ENCODE measurements at regions not wholly inside any gene's neighbourhood (a gene's known extent, or its start where the extent isn't known, plus 50 kb on each side); places are given as distances from the start of the nearest gene placed in this dataset.

GRCh38 chr13:62278271-62278670 lies 862.6 kb upstream of the PCDH20 start:
- Histone ChIP-seq H4K91ac (ENCODE audit: low read depth, low read length) (no peak overlapping the region), H2BK120ac (ENCODE audit: insufficient read depth, low read length, poor library complexity) (no peak overlapping the region), H3K36me3 (ENCODE audit: control insufficient read depth in 1 of 2, insufficient read depth in 2 of 2, low read length in 2 of 2) (no peaks in the 10 kb centered on the region), H4K12ac (ENCODE audit: low read depth, low read length) (no peak overlapping the region), H2AFZ (ENCODE audit: insufficient read depth, low read length, poor library complexity) (no peak overlapping the region), H3K79me1 (ENCODE audit: low read length) (no peaks in the 10 kb centered on the region), H3K4me1 (ENCODE audit: control insufficient read depth in 1 of 2, insufficient read depth in 2 of 2, low read length in 2 of 2) (no peaks in the 10 kb centered on the region), H3K18ac (ENCODE audit: low read length) (no peak overlapping the region), H2BK12ac (ENCODE audit: low read length) (no peak overlapping the region), H3K27me3 (ENCODE audit: insufficient read depth, low read length) (no peaks in the 10 kb centered on the region), H4K8ac (ENCODE audit: low read depth, low read length) (no peak overlapping the region), H2AK5ac (ENCODE audit: low read length) (no peak overlapping the region), H3K14ac (ENCODE audit: low read length) (no peak overlapping the region), H3K9me3 (ENCODE audit: insufficient read depth, low read depth, low read length) (no peaks in the 10 kb centered on the region), H3K4ac (ENCODE audit: low read depth, low read length) (no peak overlapping the region), H3K4me3 (ENCODE audit: low read depth, low read length) (no peak overlapping the region), H3K9ac (ENCODE audit: low read length) (no peak overlapping the region), H3K79me2 (ENCODE audit: control insufficient read depth, insufficient read depth, low read length, poor library complexity) (no peaks in the 10 kb centered on the region), H3K27ac (ENCODE audit: low read depth, low read length) (no peak overlapping the region), H3K4me2 (ENCODE audit: low read length) (no peak overlapping the region), H3K23ac (ENCODE audit: low read length) (no peak overlapping the region), H2BK5ac (ENCODE audit: low read depth, low read length, poor library complexity) (no peak overlapping the region)
- DNase-seq: no peak

DNA sequence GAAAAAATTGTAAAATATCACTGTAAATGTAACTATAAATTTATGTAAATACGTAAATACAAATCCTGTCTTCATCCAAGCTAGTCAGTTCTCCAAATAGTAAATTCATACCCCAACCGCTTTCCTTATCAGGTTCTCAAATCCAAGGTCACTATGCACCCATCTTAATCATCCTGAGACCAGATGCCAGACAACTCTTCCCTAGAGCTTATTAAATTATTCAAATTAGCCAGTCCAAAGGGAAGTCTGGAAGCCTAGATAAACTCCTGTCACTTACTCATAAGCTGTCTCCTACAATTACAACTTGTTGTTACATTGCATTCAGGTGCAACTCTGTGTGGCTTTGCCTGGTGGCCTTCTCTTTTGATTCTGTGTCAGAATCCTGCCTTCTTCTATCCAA lies 836.1 kb upstream of the PCDH20 start:
- Histone ChIP-seq H2BK12ac (ENCODE audit: low read length) (no peak overlapping the region), H2BK5ac (ENCODE audit: low read depth, low read length, poor library complexity) (no peak overlapping the region), H4K8ac (ENCODE audit: low read depth, low read length) (no peak overlapping the region), H3K9ac (ENCODE audit: low read length) (no peak overlapping the region), H2AFZ (ENCODE audit: insufficient read depth, low read length, poor library complexity) (no peak overlapping the region), H3K9me3 (ENCODE audit: insufficient read depth, low read depth, low read length) (no peaks in the 10 kb centered on the region), H3K27me3 (ENCODE audit: insufficient read depth, low read length) (no peaks in the 10 kb centered on the region), H2AK5ac (ENCODE audit: low read length) (no peak overlapping the region), H4K12ac (ENCODE audit: low read depth, low read length) (no peak overlapping the region), H3K79me2 (ENCODE audit: control insufficient read depth, insufficient read depth, low read length, poor library complexity) (no peaks in the 10 kb centered on the region), H2BK120ac (ENCODE audit: insufficient read depth, low read length, poor library complexity) (no peak overlapping the region), H3K36me3 (ENCODE audit: control insufficient read depth in 1 of 2, insufficient read depth in 2 of 2, low read length in 2 of 2) (no peaks in the 10 kb centered on the region), H4K91ac (ENCODE audit: low read depth, low read length) (no peak overlapping the region), H3K14ac (ENCODE audit: low read length) (no peak overlapping the region), H3K27ac (ENCODE audit: low read depth, low read length) (no peak overlapping the region), H3K4me2 (ENCODE audit: low read length) (no peak overlapping the region), H3K4me3 (ENCODE audit: low read depth, low read length) (no peak overlapping the region), H3K18ac (ENCODE audit: low read length) (no peak overlapping the region), H3K79me1 (ENCODE audit: low read length) (no peaks in the 10 kb centered on the region), H3K4ac (ENCODE audit: low read depth, low read length) (no peak overlapping the region), H3K23ac (ENCODE audit: low read length) (no peak overlapping the region), H3K4me1 (ENCODE audit: control insufficient read depth in 1 of 2, insufficient read depth in 2 of 2, low read length in 2 of 2) (no peaks in the 10 kb centered on the region)
- DNase-seq: no peak
- no CpG with 5 or more reads among the region's 2 CpGs for WGBS (ENCODE audit: extremely low coverage, insufficient coverage, insufficient read length)

GRCh38 chr13:62250501-62251201 lies 835.0 kb upstream of the PCDH20 start:
- Histone ChIP-seq H3K4me2 (ENCODE audit: low read length) (no peak overlapping the region), H3K18ac (ENCODE audit: low read length) (no peak overlapping the region), H3K4ac (ENCODE audit: low read depth, low read length) (no peak overlapping the region), H2AFZ (ENCODE audit: insufficient read depth, low read length, poor library complexity) (no peak overlapping the region), H3K14ac (ENCODE audit: low read length) (no peak overlapping the region), H3K27ac (ENCODE audit: low read depth, low read length) (no peak overlapping the region), H3K36me3 (ENCODE audit: control insufficient read depth in 1 of 2, insufficient read depth in 2 of 2, low read length in 2 of 2) (no peaks in the 10 kb centered on the region), H4K12ac (ENCODE audit: low read depth, low read length) (no peak overlapping the region), H3K79me1 (ENCODE audit: low read length) (no peaks in the 10 kb centered on the region), H4K8ac (ENCODE audit: low read depth, low read length) (no peak overlapping the region), H4K91ac (ENCODE audit: low read depth, low read length) (no peak overlapping the region), H2BK5ac (ENCODE audit: low read depth, low read length, poor library complexity) (no peak overlapping the region), H3K9ac (ENCODE audit: low read length) (no peak overlapping the region), H3K79me2 (ENCODE audit: control insufficient read depth, insufficient read depth, low read length, poor library complexity) (no peaks in the 10 kb centered on the region), H2BK120ac (ENCODE audit: insufficient read depth, low read length, poor library complexity) (no peak overlapping the region), H3K4me1 (ENCODE audit: control insufficient read depth in 1 of 2, insufficient read depth in 2 of 2, low read length in 2 of 2) (no peaks in the 10 kb centered on the region), H2BK12ac (ENCODE audit: low read length) (no peak overlapping the region), H3K27me3 (ENCODE audit: insufficient read depth, low read length) (no peaks in the 10 kb centered on the region), H2AK5ac (ENCODE audit: low read length) (no peak overlapping the region), H3K9me3 (ENCODE audit: insufficient read depth, low read depth, low read length) (no peaks in the 10 kb centered on the region), H3K4me3 (ENCODE audit: low read depth, low read length) (no peak overlapping the region), H3K23ac (ENCODE audit: low read length) (no peak overlapping the region)
- no CpG with 5 or more reads among the region's 10 CpGs for WGBS (ENCODE audit: extremely low coverage, insufficient coverage, insufficient read length)
- DNase-seq: peak in 1 of 2 donors; percentile 18

- no peak overlapping the region for H3K4ac ChIP-seq (ENCODE audit: low read depth, low read length)
- no peaks in the 10 kb centered on the region for H3K36me3 ChIP-seq (ENCODE audit: control insufficient read depth in 1 of 2, insufficient read depth in 2 of 2, low read length in 2 of 2)
- no peak overlapping the region for H3K18ac ChIP-seq (ENCODE audit: low read length)
- H4K91ac ChIP-seq (ENCODE audit: low read depth, low read length): no peak overlapping the region
- H3K23ac ChIP-seq (ENCODE audit: low read length): no peak overlapping the region
- no peaks in the 10 kb centered on the region for H3K79me2 ChIP-seq (ENCODE audit: control insufficient read depth, insufficient read depth, low read length, poor library complexity)
- H3K9me3 ChIP-seq (ENCODE audit: insufficient read depth, low read depth, low read length): no peaks in the 10 kb centered on the region
- no CpG with 5 or more reads among the region's 1 CpG for WGBS (ENCODE audit: extremely low coverage, insufficient coverage, insufficient read length)
- no peak overlapping the region for H2BK5ac ChIP-seq (ENCODE audit: low read depth, low read length, poor library complexity)
- H2BK12ac ChIP-seq (ENCODE audit: low read length): no peak overlapping the region
- H3K14ac ChIP-seq (ENCODE audit: low read length): no peak overlapping the region
- no peak for DNase-seq
- H3K27ac ChIP-seq (ENCODE audit: low read depth, low read length): no peak overlapping the region
- no peak overlapping the region for H3K9ac ChIP-seq (ENCODE audit: low read length)
- no peak overlapping the region for H4K12ac ChIP-seq (ENCODE audit: low read depth, low read length)
- no peak overlapping the region for H3K4me3 ChIP-seq (ENCODE audit: low read depth, low read length)
- no peak overlapping the region for H2AK5ac ChIP-seq (ENCODE audit: low read length)
- H3K4me2 ChIP-seq (ENCODE audit: low read length): no peak overlapping the region
- no peaks in the 10 kb centered on the region for H3K4me1 ChIP-seq (ENCODE audit: control insufficient read depth in 1 of 2, insufficient read depth in 2 of 2, low read length in 2 of 2)
- no peak overlapping the region for H4K8ac ChIP-seq (ENCODE audit: low read depth, low read length)
- no peaks in the 10 kb centered on the region for H3K79me1 ChIP-seq (ENCODE audit: low read length)
- H2AFZ ChIP-seq (ENCODE audit: insufficient read depth, low read length, poor library complexity): no peak overlapping the region
- H2BK120ac ChIP-seq (ENCODE audit: insufficient read depth, low read length, poor library complexity): no peak overlapping the region
- H3K27me3 ChIP-seq (ENCODE audit: insufficient read depth, low read length): no peaks in the 10 kb centered on the region
Observed at GRCh38 chr13:62246581-62246980, 830.9 kb upstream of the PCDH20 start.
